Astrocyte (in vitro differentiated cells and primary cell): ENCODE measurements at regions not wholly inside any gene's neighbourhood (a gene's known extent, or its start where the extent isn't known, plus 50 kb on each side); places are given as distances from the start of the nearest gene placed in this dataset.

Experiments used
- DNase-seq: peaks from one replicate; pipeline ENCODE4 v3.0.0-alpha.2; 2010; ENCODE audit warnings: low read depth
- FAIRE-seq: peaks from 2 replicates; lab custom pipeline; 2011; peaks lifted over from hg19 to GRCh38; lab: Jason Lieb, UNC
- H2AFZ ChIP-seq: 2 replicates; pipeline ENCODE4 v1.6.0; 2012; ENCODE audit warnings: low read depth, low read length, inconsistent platforms
- H3K27ac ChIP-seq: 2 replicates; pipeline ENCODE4 v1.5.1; 2011; ENCODE audit warnings: low read depth, low read length, inconsistent platforms
- H3K27me3 ChIP-seq: 2 replicates; pipeline ENCODE4 v1.6.0; 2011; ENCODE audit warnings: low read length, inconsistent platforms; ENCODE audit not compliant: insufficient read depth
- H3K36me3 ChIP-seq: 2 replicates; pipeline ENCODE4 v1.5.1; 2011; ENCODE audit warnings: low read length, inconsistent platforms; ENCODE audit not compliant: insufficient read depth
- H3K4me1 ChIP-seq: 2 replicates; pipeline ENCODE4 v1.5.1; 2011; ENCODE audit warnings: low read length, inconsistent platforms; ENCODE audit not compliant: insufficient read depth
- H3K4me2 ChIP-seq: 2 replicates; pipeline ENCODE4 v1.6.0; 2012; ENCODE audit warnings: low read length, inconsistent platforms
- H3K4me3 ChIP-seq: 2 replicates; pipeline ENCODE4 v1.5.1; 2011; ENCODE audit warnings: low read depth, mild to moderate bottlenecking, low read length, inconsistent platforms; ENCODE audit not compliant: insufficient read depth
- H3K79me2 ChIP-seq: 2 replicates; pipeline ENCODE4 v1.6.0; 2012; ENCODE audit warnings: mild to moderate bottlenecking, low read length, inconsistent platforms; ENCODE audit not compliant: insufficient read depth
- H3K9ac ChIP-seq: 2 replicates; pipeline ENCODE4 v1.6.0; 2012; ENCODE audit warnings: mild to moderate bottlenecking, low read length, inconsistent platforms
- H3K9me3 ChIP-seq: 2 replicates; pipeline ENCODE4 v1.5.1; 2012; ENCODE audit warnings: low read depth, mild to moderate bottlenecking, low read length, inconsistent platforms; ENCODE audit not compliant: insufficient read depth
- H4K20me1 ChIP-seq: 2 replicates; pipeline ENCODE4 v1.6.0; 2012; ENCODE audit warnings: low read length, inconsistent platforms; ENCODE audit not compliant: insufficient read depth
- H3K27ac Mint-ChIP-seq: one replicate; pipeline ENCODE4 v1.8.0; 2021; ENCODE audit warnings: mild to moderate bottlenecking, mixed read lengths; ENCODE audit not compliant: unreplicated experiment
- H3K27me3 Mint-ChIP-seq: one replicate; pipeline ENCODE4 v1.8.0; 2021; ENCODE audit warnings: low read depth, mixed read lengths; ENCODE audit not compliant: unreplicated experiment
- H3K36me3 Mint-ChIP-seq: one replicate; pipeline ENCODE4 v1.8.0; 2021; ENCODE audit warnings: low read depth, mixed read lengths; ENCODE audit not compliant: unreplicated experiment
- H3K4me1 Mint-ChIP-seq: one replicate; pipeline ENCODE4 v1.8.0; 2021; ENCODE audit warnings: low read depth, mixed read lengths; ENCODE audit not compliant: unreplicated experiment
- H3K4me3 Mint-ChIP-seq: one replicate; pipeline ENCODE4 v1.8.0; 2021; ENCODE audit warnings: mild to moderate bottlenecking, moderate library complexity, mixed read lengths; ENCODE audit not compliant: unreplicated experiment
- H3K9me3 Mint-ChIP-seq: one replicate; pipeline ENCODE4 v1.8.0; 2021; ENCODE audit warnings: mild to moderate bottlenecking, mixed read lengths; ENCODE audit not compliant: unreplicated experiment
- EZH2 ChIP-seq: IDR thresholded peaks from 2 replicates; pipeline ENCODE4 v1.6.1; 2012; ENCODE audit warnings: mild to moderate bottlenecking, low read length, inconsistent platforms; ENCODE audit not compliant: insufficient read depth
- TF ChIP-seq, protein P1 (sequence below): IDR thresholded peaks from 2 replicates; pipeline ENCODE4 v1.5.1; 2011; ENCODE audit warnings: low read depth, mild to moderate bottlenecking, inconsistent platforms, low read length, moderate library complexity; ENCODE audit not compliant: insufficient read depth

DNA sequence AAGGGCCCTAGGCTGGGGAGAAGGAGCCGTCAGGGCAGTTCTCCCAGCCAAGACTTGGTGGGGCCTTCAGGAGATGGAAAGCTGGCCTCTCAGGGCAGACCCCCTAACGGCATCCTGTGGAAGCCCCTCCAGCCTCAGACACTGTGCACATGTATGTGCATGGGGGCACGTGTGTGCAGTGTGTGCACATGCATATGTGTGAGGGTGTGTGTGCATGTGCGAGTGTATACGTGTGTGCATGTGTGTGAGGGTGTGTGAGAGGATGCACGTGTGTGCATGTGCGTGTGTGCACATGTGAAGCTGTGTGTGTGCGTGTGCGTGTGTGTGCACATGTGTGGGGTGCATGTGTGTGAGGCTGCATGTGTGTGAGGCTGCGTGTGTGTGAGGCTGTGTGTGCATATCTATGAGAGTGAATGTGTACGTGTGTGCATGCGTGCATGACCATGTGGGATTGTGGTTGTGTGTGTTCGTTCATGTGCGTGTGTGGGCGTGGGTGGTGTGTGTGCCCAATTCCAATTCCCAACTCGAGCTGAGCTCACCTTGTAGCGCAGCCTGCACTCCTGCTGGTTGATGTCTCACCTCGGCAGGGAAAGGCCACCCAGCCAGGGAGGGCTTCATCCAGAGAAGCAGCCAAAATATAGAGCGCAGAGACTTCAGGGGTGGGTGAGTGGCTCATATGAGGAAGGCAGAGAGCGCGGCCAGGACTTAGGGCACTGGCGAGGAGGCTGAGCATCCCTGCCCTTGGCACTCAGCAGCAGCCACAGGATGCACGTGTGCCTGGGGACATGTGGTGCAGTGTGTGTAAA, 142.7 kb upstream of the PPP1R26 start:
- H3K4me2 ChIP-seq: no peak overlapping the region
- no peak overlapping the region for H2AFZ ChIP-seq
- DNase-seq (no peak), FAIRE-seq (no peak)
- no peaks in the 10 kb centered on the region for H3K36me3 ChIP-seq
- Mint-ChIP-seq H3K27ac (no peak overlapping the region), H3K9me3 (no peaks in the 10 kb centered on the region), H3K27me3 (peaks cover 42% of the 10 kb centered on the region), H3K4me1 (peaks cover 2% of the 10 kb centered on the region), H3K4me3 (no peak overlapping the region), H3K36me3 (no peaks in the 10 kb centered on the region)
- H3K9ac ChIP-seq: no peak overlapping the region
- H3K9me3 ChIP-seq: peaks cover 8% of the 10 kb centered on the region
- H3K4me3 ChIP-seq: no peak overlapping the region
- no peaks in the 10 kb centered on the region for H3K27me3 ChIP-seq
- H3K79me2 ChIP-seq: no peaks in the 10 kb centered on the region
- TF ChIP-seq, protein P1, sequence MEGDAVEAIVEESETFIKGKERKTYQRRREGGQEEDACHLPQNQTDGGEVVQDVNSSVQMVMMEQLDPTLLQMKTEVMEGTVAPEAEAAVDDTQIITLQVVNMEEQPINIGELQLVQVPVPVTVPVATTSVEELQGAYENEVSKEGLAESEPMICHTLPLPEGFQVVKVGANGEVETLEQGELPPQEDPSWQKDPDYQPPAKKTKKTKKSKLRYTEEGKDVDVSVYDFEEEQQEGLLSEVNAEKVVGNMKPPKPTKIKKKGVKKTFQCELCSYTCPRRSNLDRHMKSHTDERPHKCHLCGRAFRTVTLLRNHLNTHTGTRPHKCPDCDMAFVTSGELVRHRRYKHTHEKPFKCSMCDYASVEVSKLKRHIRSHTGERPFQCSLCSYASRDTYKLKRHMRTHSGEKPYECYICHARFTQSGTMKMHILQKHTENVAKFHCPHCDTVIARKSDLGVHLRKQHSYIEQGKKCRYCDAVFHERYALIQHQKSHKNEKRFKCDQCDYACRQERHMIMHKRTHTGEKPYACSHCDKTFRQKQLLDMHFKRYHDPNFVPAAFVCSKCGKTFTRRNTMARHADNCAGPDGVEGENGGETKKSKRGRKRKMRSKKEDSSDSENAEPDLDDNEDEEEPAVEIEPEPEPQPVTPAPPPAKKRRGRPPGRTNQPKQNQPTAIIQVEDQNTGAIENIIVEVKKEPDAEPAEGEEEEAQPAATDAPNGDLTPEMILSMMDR: no peak
- TF ChIP-seq EZH2: no peak
- no peaks in the 10 kb centered on the region for H3K4me1 ChIP-seq
- no peaks in the 10 kb centered on the region for H4K20me1 ChIP-seq
- H3K27ac ChIP-seq: no peak overlapping the region

DNA sequence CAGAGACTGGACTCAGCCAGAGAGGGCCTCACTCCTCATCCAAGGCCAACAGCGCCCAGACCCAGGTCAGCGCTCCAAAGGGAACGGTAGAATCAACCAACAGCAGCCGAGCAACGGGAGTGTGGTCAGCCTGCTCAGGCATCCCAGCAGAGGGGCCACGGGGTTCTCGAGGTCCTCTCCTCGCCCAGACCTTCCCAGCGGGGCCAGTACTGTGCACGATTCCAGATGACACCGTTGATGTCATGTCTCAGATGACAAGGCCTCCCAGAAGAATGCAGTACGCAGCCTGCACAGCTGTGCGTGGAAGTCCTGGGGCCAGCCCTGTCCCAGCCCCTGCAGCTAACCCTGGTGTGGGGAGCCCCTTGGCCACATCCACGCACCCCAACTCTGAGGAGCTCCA, 141.0 kb upstream of the PPP1R26 start:
- DNase-seq (no peak), FAIRE-seq (no peak)
- Mint-ChIP-seq H3K4me3 (no peak overlapping the region), H3K36me3 (no peaks in the 10 kb centered on the region), H3K4me1 (peaks cover 2% of the 10 kb centered on the region), H3K9me3 (no peaks in the 10 kb centered on the region), H3K27ac (no peak overlapping the region), H3K27me3 (peaks cover 36% of the 10 kb centered on the region)
- Histone ChIP-seq H3K4me1 (no peaks in the 10 kb centered on the region), H3K27ac (no peak overlapping the region), H3K4me3 (no peak overlapping the region), H2AFZ (no peak overlapping the region), H3K36me3 (no peaks in the 10 kb centered on the region), H3K27me3 (no peaks in the 10 kb centered on the region), H4K20me1 (no peaks in the 10 kb centered on the region), H3K79me2 (no peaks in the 10 kb centered on the region), H3K4me2 (no peak overlapping the region), H3K9ac (no peak overlapping the region), H3K9me3 (peaks cover 6% of the 10 kb centered on the region)
- TF ChIP-seq EZH2: no peak
- TF ChIP-seq, protein P1: no peak

DNA sequence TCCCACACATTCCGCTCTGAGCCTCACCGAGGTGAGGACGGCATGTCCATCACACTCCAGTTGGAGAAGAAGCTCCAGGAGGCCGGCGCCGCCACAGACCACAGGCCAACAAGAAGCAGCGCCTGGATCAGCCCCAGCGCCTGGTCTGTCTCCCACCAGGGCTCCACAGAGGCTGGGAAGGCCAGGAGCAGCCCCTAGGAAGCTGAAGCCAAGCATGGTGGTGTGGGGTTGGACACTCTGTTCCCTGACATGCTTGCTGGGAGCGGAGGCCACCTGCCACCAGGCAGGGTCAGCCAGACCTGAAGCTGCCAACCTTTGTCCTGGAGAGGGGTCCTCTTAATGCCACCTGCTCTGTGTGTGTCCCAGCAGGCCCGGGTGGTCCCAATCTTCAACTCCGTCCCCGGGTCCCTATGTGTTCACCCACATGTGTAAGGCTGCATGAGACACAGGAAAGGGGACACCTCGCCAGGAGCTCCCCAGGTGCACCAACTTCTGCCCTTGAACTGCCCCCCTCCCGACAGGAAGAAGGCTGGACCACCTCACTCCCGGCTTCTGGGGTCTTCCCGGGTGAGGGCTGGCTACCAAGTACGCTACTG, 140.1 kb upstream of the PPP1R26 start:
- no peaks in the 10 kb centered on the region for H4K20me1 ChIP-seq
- H3K4me1 Mint-ChIP-seq: peaks cover 2% of the 10 kb centered on the region
- no peak overlapping the region for H3K4me2 ChIP-seq
- H3K4me1 ChIP-seq: no peaks in the 10 kb centered on the region
- no peaks in the 10 kb centered on the region for H3K79me2 ChIP-seq
- no peaks in the 10 kb centered on the region for H3K36me3 ChIP-seq
- no peak overlapping the region for H3K4me3 Mint-ChIP-seq
- peaks cover 39% of the 10 kb centered on the region for H3K27me3 Mint-ChIP-seq
- H3K27me3 ChIP-seq: no peaks in the 10 kb centered on the region
- no peak overlapping the region for H2AFZ ChIP-seq
- no peak overlapping the region for H3K9ac ChIP-seq
- no peak for TF ChIP-seq EZH2
- TF ChIP-seq, protein P1: no peak
- H3K9me3 Mint-ChIP-seq: no peaks in the 10 kb centered on the region
- no peak overlapping the region for H3K4me3 ChIP-seq
- no peak for DNase-seq
- H3K27ac Mint-ChIP-seq: no peak overlapping the region
- FAIRE-seq: no peak
- no peaks in the 10 kb centered on the region for H3K36me3 Mint-ChIP-seq
- H3K9me3 ChIP-seq: peaks cover 5% of the 10 kb centered on the region
- no peak overlapping the region for H3K27ac ChIP-seq
